ENCODE measurements at regions not wholly inside any gene's neighbourhood (a gene's known extent, or its start where the extent isn't known, plus 50 kb on each side); places are given as distances from the start of the nearest gene placed in this dataset.

GRCh38 chr21:24658926-24659325 lies 948.4 kb downstream of the MRPL39 start:
- Mint-ChIP-seq H3K4me1 (no peaks in the 10 kb centered on the region), H3K4me3 (no peak overlapping the region), H3K36me3 (no peaks in the 10 kb centered on the region), H3K9me3 (peaks cover 0 to 7% (median 4%) of the 10 kb centered on the region in 8 donors), H3K27me3 (no peaks in the 10 kb centered on the region), H3K27ac (no peak overlapping the region)
- no peaks in the 10 kb centered on the region for H3K36me3 ChIP-seq (ENCODE audit: insufficient read depth, low read length)
- POLR2A ChIA-PET (ENCODE audit: partially characterized antibody), result no interaction called here
- no peaks in the 10 kb centered on the region for H3K9me3 ChIP-seq (ENCODE audit: control insufficient read depth in 1 of 2, low read length in 2 of 2)
- intact Hi-C loops (cut with micrococcal nuclease), result no loop called here
- CTCF ChIA-PET (ENCODE audit: partially characterized antibody), result no interaction called here
- DNase-seq, result no peak
- no peak overlapping the region for H3K27ac ChIP-seq (ENCODE audit: low read depth, low read length)
- no peak overlapping the region for H3K4me3 ChIP-seq (ENCODE audit: low read length in 2 of 2)
- no peaks in the 10 kb centered on the region for H3K27me3 ChIP-seq (ENCODE audit: insufficient read depth, low read length)
- no peaks in the 10 kb centered on the region for H3K4me1 ChIP-seq (ENCODE audit: insufficient read depth, low read length)

GRCh38 chr21:24658026-24658425 lies 949.3 kb downstream of the MRPL39 start:
- ChIA-PET CTCF (ENCODE audit: partially characterized antibody) (no interaction called here), POLR2A (ENCODE audit: partially characterized antibody) (no interaction called here)
- no peaks in the 10 kb centered on the region for H3K4me1 ChIP-seq (ENCODE audit: insufficient read depth, low read length)
- no peak overlapping the region for H3K4me3 ChIP-seq (ENCODE audit: low read length in 2 of 2)
- no peaks in the 10 kb centered on the region for H3K9me3 ChIP-seq (ENCODE audit: control insufficient read depth in 1 of 2, low read length in 2 of 2)
- H3K27me3 ChIP-seq (ENCODE audit: insufficient read depth, low read length), result no peaks in the 10 kb centered on the region
- Mint-ChIP-seq H3K4me1 (no peaks in the 10 kb centered on the region), H3K36me3 (no peaks in the 10 kb centered on the region), H3K9me3 (peaks cover 0 to 7% (median 4%) of the 10 kb centered on the region in 8 donors), H3K4me3 (no peak overlapping the region), H3K27me3 (no peaks in the 10 kb centered on the region), H3K27ac (no peak overlapping the region)
- no peak overlapping the region for H3K27ac ChIP-seq (ENCODE audit: low read depth, low read length)
- intact Hi-C loops (cut with micrococcal nuclease), result no loop called here
- DNase-seq, result no peak
- H3K36me3 ChIP-seq (ENCODE audit: insufficient read depth, low read length), result no peaks in the 10 kb centered on the region

GRCh38 chr21:24649691-24650090 lies 957.6 kb downstream of the MRPL39 start:
- H3K27ac ChIP-seq (ENCODE audit: low read depth, low read length), result no peak overlapping the region
- ChIA-PET POLR2A (ENCODE audit: partially characterized antibody) (no interaction called here), CTCF (ENCODE audit: partially characterized antibody) (no interaction called here)
- Mint-ChIP-seq H3K9me3 (peaks cover 0 to 5% (median 2%) of the 10 kb centered on the region in 8 donors), H3K4me1 (no peaks in the 10 kb centered on the region), H3K4me3 (no peak overlapping the region), H3K36me3 (no peaks in the 10 kb centered on the region), H3K27me3 (no peaks in the 10 kb centered on the region), H3K27ac (no peak overlapping the region)
- DNase-seq, result no peak
- intact Hi-C loops (cut with micrococcal nuclease), result no loop called here
- H3K27me3 ChIP-seq (ENCODE audit: insufficient read depth, low read length), result no peaks in the 10 kb centered on the region
- H3K36me3 ChIP-seq (ENCODE audit: insufficient read depth, low read length), result no peaks in the 10 kb centered on the region
- no peaks in the 10 kb centered on the region for H3K9me3 ChIP-seq (ENCODE audit: control insufficient read depth in 1 of 2, low read length in 2 of 2)
- no peaks in the 10 kb centered on the region for H3K4me1 ChIP-seq (ENCODE audit: insufficient read depth, low read length)
- no peak overlapping the region for H3K4me3 ChIP-seq (ENCODE audit: low read length in 2 of 2)

GRCh38 chr21:24636696-24637095 lies 970.6 kb downstream of the MRPL39 start:
- no peaks in the 10 kb centered on the region for H3K4me1 ChIP-seq (ENCODE audit: insufficient read depth, low read length)
- no peaks in the 10 kb centered on the region for H3K27me3 Mint-ChIP-seq
- H3K27ac Mint-ChIP-seq, result no peak overlapping the region
- H3K36me3 Mint-ChIP-seq, result no peaks in the 10 kb centered on the region
- peaks cover 0 to 4% (median under 1%) of the 10 kb centered on the region in 8 donors for H3K9me3 Mint-ChIP-seq
- H3K4me3 Mint-ChIP-seq, result no peak overlapping the region
- no peak overlapping the region for H3K4me3 ChIP-seq (ENCODE audit: low read length in 2 of 2)
- H3K36me3 ChIP-seq (ENCODE audit: insufficient read depth, low read length), result no peaks in the 10 kb centered on the region
- CTCF ChIA-PET (ENCODE audit: partially characterized antibody), result no interaction called here
- POLR2A ChIA-PET (ENCODE audit: partially characterized antibody), result no interaction called here
- intact Hi-C loops (cut with micrococcal nuclease), result no loop called here
- DNase-seq, result no peak
- no peaks in the 10 kb centered on the region for H3K27me3 ChIP-seq (ENCODE audit: insufficient read depth, low read length)
- H3K9me3 ChIP-seq (ENCODE audit: control insufficient read depth in 1 of 2, low read length in 2 of 2), result no peaks in the 10 kb centered on the region
- H3K27ac ChIP-seq (ENCODE audit: low read depth, low read length), result no peak overlapping the region
- no peaks in the 10 kb centered on the region for H3K4me1 Mint-ChIP-seq

GRCh38 chr21:24634749-24635148 lies 972.5 kb downstream of the MRPL39 start:
- H3K27ac ChIP-seq (ENCODE audit: low read depth, low read length), result no peak overlapping the region
- ChIA-PET POLR2A (ENCODE audit: partially characterized antibody) (no interaction called here), CTCF (ENCODE audit: partially characterized antibody) (no interaction called here)
- H3K9me3 ChIP-seq (ENCODE audit: control insufficient read depth in 1 of 2, low read length in 2 of 2), result no peaks in the 10 kb centered on the region
- Mint-ChIP-seq H3K36me3 (no peaks in the 10 kb centered on the region), H3K4me3 (no peak overlapping the region), H3K9me3 (peaks cover 0 to 3% (median 0%) of the 10 kb centered on the region in 8 donors), H3K27ac (no peak overlapping the region), H3K4me1 (no peaks in the 10 kb centered on the region), H3K27me3 (no peaks in the 10 kb centered on the region)
- no peaks in the 10 kb centered on the region for H3K4me1 ChIP-seq (ENCODE audit: insufficient read depth, low read length)
- DNase-seq, result no peak
- intact Hi-C loops (cut with micrococcal nuclease), result no loop called here
- no peaks in the 10 kb centered on the region for H3K27me3 ChIP-seq (ENCODE audit: insufficient read depth, low read length)
- H3K36me3 ChIP-seq (ENCODE audit: insufficient read depth, low read length), result no peaks in the 10 kb centered on the region
- H3K4me3 ChIP-seq (ENCODE audit: low read length in 2 of 2), result no peak overlapping the region

GRCh38 chr21:24628536-24628935 lies 978.7 kb downstream of the MRPL39 start:
- Histone ChIP-seq H3K27ac (ENCODE audit: low read depth, low read length) (no peak overlapping the region), H3K27me3 (ENCODE audit: insufficient read depth, low read length) (no peaks in the 10 kb centered on the region), H3K4me3 (ENCODE audit: low read length in 2 of 2) (no peak overlapping the region), H3K36me3 (ENCODE audit: insufficient read depth, low read length) (no peaks in the 10 kb centered on the region), H3K9me3 (ENCODE audit: control insufficient read depth in 1 of 2, low read length in 2 of 2) (no peaks in the 10 kb centered on the region), H3K4me1 (ENCODE audit: insufficient read depth, low read length) (no peaks in the 10 kb centered on the region)
- Mint-ChIP-seq H3K4me3 (no peak overlapping the region), H3K9me3 (peaks cover 0 to 4% (median 0%) of the 10 kb centered on the region in 8 donors), H3K36me3 (no peaks in the 10 kb centered on the region), H3K4me1 (no peaks in the 10 kb centered on the region), H3K27me3 (no peaks in the 10 kb centered on the region), H3K27ac (no peak overlapping the region)
- intact Hi-C loops (cut with micrococcal nuclease), result no loop called here
- ChIA-PET CTCF (ENCODE audit: partially characterized antibody) (no interaction called here), POLR2A (ENCODE audit: partially characterized antibody) (no interaction called here)
- DNase-seq, result no peak

GRCh38 chr21:24628046-24628445 lies 979.2 kb downstream of the MRPL39 start:
- intact Hi-C loops (cut with micrococcal nuclease), result no loop called here
- Mint-ChIP-seq H3K4me3 (no peak overlapping the region), H3K9me3 (peaks cover 0 to 4% (median 0%) of the 10 kb centered on the region in 8 donors), H3K27ac (no peak overlapping the region), H3K4me1 (no peaks in the 10 kb centered on the region), H3K36me3 (no peaks in the 10 kb centered on the region), H3K27me3 (no peaks in the 10 kb centered on the region)
- ChIA-PET CTCF (ENCODE audit: partially characterized antibody) (no interaction called here), POLR2A (ENCODE audit: partially characterized antibody) (no interaction called here)
- Histone ChIP-seq H3K4me1 (ENCODE audit: insufficient read depth, low read length) (no peaks in the 10 kb centered on the region), H3K4me3 (ENCODE audit: low read length in 2 of 2) (no peak overlapping the region), H3K9me3 (ENCODE audit: control insufficient read depth in 1 of 2, low read length in 2 of 2) (no peaks in the 10 kb centered on the region), H3K36me3 (ENCODE audit: insufficient read depth, low read length) (no peaks in the 10 kb centered on the region), H3K27me3 (ENCODE audit: insufficient read depth, low read length) (no peaks in the 10 kb centered on the region), H3K27ac (ENCODE audit: low read depth, low read length) (no peak overlapping the region)
- DNase-seq, result no peak

GRCh38 chr21:24617819-24618218 lies 989.5 kb downstream of the MRPL39 start:
- Histone ChIP-seq H3K27me3 (ENCODE audit: insufficient read depth, low read length) (no peaks in the 10 kb centered on the region), H3K4me1 (ENCODE audit: insufficient read depth, low read length) (no peaks in the 10 kb centered on the region), H3K9me3 (ENCODE audit: control insufficient read depth in 1 of 2, low read length in 2 of 2) (no peaks in the 10 kb centered on the region), H3K4me3 (ENCODE audit: low read length in 2 of 2) (no peak overlapping the region), H3K27ac (ENCODE audit: low read depth, low read length) (no peak overlapping the region), H3K36me3 (ENCODE audit: insufficient read depth, low read length) (no peaks in the 10 kb centered on the region)
- ChIA-PET CTCF (ENCODE audit: partially characterized antibody) (no interaction called here), POLR2A (ENCODE audit: partially characterized antibody) (no interaction called here)
- no peaks in the 10 kb centered on the region for H3K27me3 Mint-ChIP-seq
- no peak overlapping the region for H3K27ac Mint-ChIP-seq
- no peak for DNase-seq
- peaks cover 0 to 13% (median 5%) of the 10 kb centered on the region in 8 donors for H3K9me3 Mint-ChIP-seq
- H3K4me3 Mint-ChIP-seq, result no peak overlapping the region
- H3K4me1 Mint-ChIP-seq, result no peaks in the 10 kb centered on the region
- intact Hi-C loops (cut with micrococcal nuclease), result no loop called here
- H3K36me3 Mint-ChIP-seq, result no peaks in the 10 kb centered on the region

Measured in CD4-positive, alpha-beta memory T cell (primary cell).